DMS53 (cell line): ENCODE measurements at regions not wholly inside any gene's neighbourhood (a gene's known extent, or its start where the extent isn't known, plus 50 kb on each side); places are given as distances from the start of the nearest gene placed in this dataset.

Source experiments
- DNase-seq: peaks from one replicate; lab custom pipeline; 2025; lab: John Stamatoyannopoulos, UW

GRCh38 chr2:43171789-43172188 is 54.6 kb downstream of the ZFP36L2 start:
- DNase-seq: peak; percentile 21

- DNase-seq: no peak
These were observed 55.9 kb downstream of the ZFP36L2 start for GRCh38 chr2:43170405-43171105.

GRCh38 chr2:43169987-43170386 is 56.4 kb downstream of the ZFP36L2 start:
- DNase-seq: peak; percentile 48

- no peak for DNase-seq
These were observed 57.1 kb downstream of the ZFP36L2 start for GRCh38 chr2:43169099-43169945.

GRCh38 chr2:43168016-43168369 is 58.4 kb downstream of the ZFP36L2 start:
- DNase-seq: no peak

- DNase-seq: no peak
These were observed 60.9 kb downstream of the ZFP36L2 start for GRCh38 chr2:43165378-43166069.

- no peak for DNase-seq
These were observed 61.7 kb downstream of the ZFP36L2 start for GRCh38 chr2:43164686-43165085.

GRCh38 chr2:43163584-43164270 is 62.7 kb downstream of the ZFP36L2 start:
- DNase-seq: no peak

GRCh38 chr2:43162511-43162776 is 64.0 kb downstream of the ZFP36L2 start:
- DNase-seq: no peak

GRCh38 chr2:43161650-43162510 is 64.5 kb downstream of the ZFP36L2 start:
- DNase-seq: no peak

- no peak for DNase-seq
These were observed 65.6 kb downstream of the ZFP36L2 start for GRCh38 chr2:43160778-43161177.

GRCh38 chr2:43159797-43160196 is 66.6 kb downstream of the ZFP36L2 start:
- no peak for DNase-seq

GRCh38 chr2:43158259-43158880 is 68.0 kb downstream of the ZFP36L2 start:
- DNase-seq: peak; percentile 52

- no peak for DNase-seq
These were observed 68.7 kb downstream of the ZFP36L2 start for GRCh38 chr2:43157506-43158246.

- DNase-seq: no peak
These were observed 70.5 kb downstream of the ZFP36L2 start for GRCh38 chr2:43155851-43156411.

- no peak for DNase-seq
These were observed 71.7 kb downstream of the ZFP36L2 start for GRCh38 chr2:43154685-43155084.

GRCh38 chr2:43152741-43153647 is 73.4 kb downstream of the ZFP36L2 start:
- DNase-seq: no peak

GRCh38 chr2:43152186-43152585 is 74.2 kb downstream of the ZFP36L2 start:
- no peak for DNase-seq
